ENCODE measurements at regions not wholly inside any gene's neighbourhood (a gene's known extent, or its start where the extent isn't known, plus 50 kb on each side); places are given as distances from the start of the nearest gene placed in this dataset.

DNA sequence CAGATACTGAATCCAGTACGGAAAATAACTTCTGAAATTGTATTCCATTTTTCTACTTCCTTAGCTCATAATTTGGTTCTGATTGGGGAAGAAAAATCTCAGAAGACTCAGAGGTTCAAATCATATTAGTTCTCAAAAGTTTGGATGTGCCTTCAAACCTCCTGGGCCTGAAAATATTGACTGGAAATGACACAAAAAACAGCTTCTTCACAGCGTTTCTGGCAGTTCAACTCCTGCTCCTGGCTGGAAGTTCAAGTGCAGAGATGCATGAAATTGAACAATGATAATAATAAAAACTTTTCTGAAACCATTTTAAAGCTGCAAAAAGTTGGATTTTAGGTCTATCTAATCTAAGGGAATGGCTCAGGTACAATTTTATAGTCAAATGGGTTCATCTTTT is 1459.9 kb upstream of the CELF4 start:
- TF ChIP-seq POLR2A (IDR thresholded peaks at IDR 0.05), result no peak
- TF ChIP-seq, protein P1, sequence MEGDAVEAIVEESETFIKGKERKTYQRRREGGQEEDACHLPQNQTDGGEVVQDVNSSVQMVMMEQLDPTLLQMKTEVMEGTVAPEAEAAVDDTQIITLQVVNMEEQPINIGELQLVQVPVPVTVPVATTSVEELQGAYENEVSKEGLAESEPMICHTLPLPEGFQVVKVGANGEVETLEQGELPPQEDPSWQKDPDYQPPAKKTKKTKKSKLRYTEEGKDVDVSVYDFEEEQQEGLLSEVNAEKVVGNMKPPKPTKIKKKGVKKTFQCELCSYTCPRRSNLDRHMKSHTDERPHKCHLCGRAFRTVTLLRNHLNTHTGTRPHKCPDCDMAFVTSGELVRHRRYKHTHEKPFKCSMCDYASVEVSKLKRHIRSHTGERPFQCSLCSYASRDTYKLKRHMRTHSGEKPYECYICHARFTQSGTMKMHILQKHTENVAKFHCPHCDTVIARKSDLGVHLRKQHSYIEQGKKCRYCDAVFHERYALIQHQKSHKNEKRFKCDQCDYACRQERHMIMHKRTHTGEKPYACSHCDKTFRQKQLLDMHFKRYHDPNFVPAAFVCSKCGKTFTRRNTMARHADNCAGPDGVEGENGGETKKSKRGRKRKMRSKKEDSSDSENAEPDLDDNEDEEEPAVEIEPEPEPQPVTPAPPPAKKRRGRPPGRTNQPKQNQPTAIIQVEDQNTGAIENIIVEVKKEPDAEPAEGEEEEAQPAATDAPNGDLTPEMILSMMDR (IDR thresholded peaks at IDR 0.05), result no peak
